ENCODE measurements at regions not wholly inside any gene's neighbourhood (a gene's known extent, or its start where the extent isn't known, plus 50 kb on each side); places are given as distances from the start of the nearest gene placed in this dataset.

DNA sequence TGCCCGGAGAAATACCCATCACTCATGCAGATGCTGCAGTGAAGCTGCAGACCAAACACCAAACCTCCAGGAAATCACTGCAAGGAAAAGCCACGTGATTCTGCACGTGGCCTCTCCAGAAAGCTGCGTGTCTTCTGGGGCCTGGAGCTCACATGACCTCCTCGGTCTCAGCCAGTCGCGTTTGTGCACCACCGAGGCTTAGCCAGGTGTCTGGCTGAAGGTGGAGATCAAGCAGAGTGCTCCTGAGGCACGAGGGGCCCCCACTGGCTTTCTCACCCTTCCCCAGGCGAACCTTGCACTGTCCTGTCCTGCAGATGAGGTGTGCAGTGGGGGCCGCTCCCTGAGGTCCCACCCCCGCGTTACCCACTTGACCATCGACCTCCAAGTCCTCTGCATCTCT is 257.3 kb downstream of the RBFOX3 start:
- no peak for DNase-seq (ENCODE audit: low read depth, low spot score)
- H3K4me3 ChIP-seq (ENCODE audit: low read depth, low read length), result no peak overlapping the region
- TF ChIP-seq CTCF (IDR thresholded peaks at IDR 0.05; ENCODE audit: low read depth, low read length), result no peak
- in situ Hi-C loops (cut with HindIII; ENCODE audit: low sequenced_read_pairs), result no loop called here

DNA sequence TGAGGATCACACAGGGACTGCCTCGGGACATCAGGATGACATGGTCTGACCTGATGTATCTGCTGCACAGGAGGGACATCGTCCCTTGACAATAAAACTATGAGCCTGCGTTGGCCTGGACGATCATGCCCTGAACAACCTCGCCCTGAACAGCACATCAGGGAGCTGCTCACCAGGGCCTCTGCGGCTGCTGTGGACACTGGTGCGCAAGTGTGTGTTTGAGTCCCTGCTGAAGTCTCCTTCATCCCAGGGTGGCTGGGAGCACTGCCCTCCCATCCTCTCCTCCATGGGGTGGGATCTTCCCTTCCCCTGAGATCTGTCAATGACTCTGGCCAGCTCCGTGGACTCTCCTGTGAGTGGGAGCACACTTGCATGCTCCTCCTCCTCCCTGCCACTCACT is 257.8 kb downstream of the RBFOX3 start:
- no peak overlapping the region for H3K4me3 ChIP-seq (ENCODE audit: low read depth, low read length)
- TF ChIP-seq CTCF (IDR thresholded peaks at IDR 0.05; ENCODE audit: low read depth, low read length), result no peak
- no peak for DNase-seq (ENCODE audit: low read depth, low spot score)
- in situ Hi-C loops (cut with HindIII; ENCODE audit: low sequenced_read_pairs), result no loop called here

DNA sequence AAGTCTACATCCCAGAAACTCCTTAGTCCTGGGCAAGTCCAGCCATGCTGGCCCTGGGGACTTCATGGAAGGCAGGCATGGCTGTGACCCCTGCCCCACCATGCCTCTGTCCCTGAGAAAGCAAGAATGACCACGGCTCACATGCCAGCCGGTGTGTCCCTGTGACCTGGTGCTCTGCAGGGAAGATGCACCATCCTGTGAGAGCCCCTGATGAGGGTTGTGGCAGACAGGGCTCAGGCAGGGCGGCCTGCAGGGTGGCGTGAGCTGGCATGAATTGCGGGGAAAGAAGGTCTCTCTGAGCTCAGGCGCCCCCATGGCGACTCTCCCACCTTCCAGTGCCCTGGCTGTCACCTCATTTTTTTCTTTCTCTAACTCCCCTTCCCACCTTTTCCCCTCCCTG is 260.3 kb downstream of the RBFOX3 start:
- H3K4me3 ChIP-seq (ENCODE audit: low read depth, low read length), result no peak overlapping the region
- DNase-seq (ENCODE audit: low read depth, low spot score), result no peak
- TF ChIP-seq CTCF (IDR thresholded peaks at IDR 0.05; ENCODE audit: low read depth, low read length), result no peak
- in situ Hi-C loops (cut with HindIII; ENCODE audit: low sequenced_read_pairs), result no loop called here

GRCh38 chr17:79349506-79350400 is 261.1 kb downstream of the RBFOX3 start:
- H3K4me3 ChIP-seq (ENCODE audit: low read depth, low read length), result no peak overlapping the region
- DNase-seq (ENCODE audit: low read depth, low spot score), result no peak
- in situ Hi-C loops (cut with HindIII; ENCODE audit: low sequenced_read_pairs), result no loop called here
- no peak for TF ChIP-seq CTCF (IDR thresholded peaks at IDR 0.05; ENCODE audit: low read depth, low read length)

DNA sequence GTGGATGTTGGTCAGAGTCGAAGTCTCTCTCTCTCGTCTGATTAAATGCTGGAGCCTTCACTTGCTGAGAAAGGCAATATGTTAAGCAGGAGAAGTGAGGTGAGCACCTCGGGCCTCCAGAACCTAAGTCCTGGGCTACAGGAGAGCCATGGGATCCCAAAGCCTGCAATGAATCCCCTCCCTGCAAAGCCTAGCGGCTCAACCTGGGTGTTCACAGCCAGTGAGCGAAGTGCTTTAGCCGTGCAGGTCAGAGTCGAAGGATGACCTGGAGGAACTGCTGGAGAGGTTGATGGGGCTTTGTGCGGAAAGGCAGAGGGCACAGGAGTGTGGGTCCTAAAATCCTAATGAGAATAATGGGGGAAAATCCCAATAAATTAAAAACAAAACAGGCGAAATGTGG is 267.8 kb downstream of the ENGASE start:
- no peak overlapping the region for H3K4me3 ChIP-seq (ENCODE audit: low read depth, low read length)
- in situ Hi-C loops (cut with HindIII; ENCODE audit: low sequenced_read_pairs), result no loop called here
- no peak for DNase-seq (ENCODE audit: low read depth, low spot score)
- no peak for TF ChIP-seq CTCF (IDR thresholded peaks at IDR 0.05; ENCODE audit: low read depth, low read length)

- H3K4me3 ChIP-seq (ENCODE audit: low read depth, low read length), result no peak overlapping the region
- TF ChIP-seq CTCF (IDR thresholded peaks at IDR 0.05; ENCODE audit: low read depth, low read length), result no peak
- DNase-seq (ENCODE audit: low read depth, low spot score), result no peak
- in situ Hi-C loops (cut with HindIII; ENCODE audit: low sequenced_read_pairs), result no loop called here
These were observed 267.2 kb downstream of the ENGASE start for GRCh38 chr17:79341816-79342215.
